ENCODE measurements at regions not wholly inside any gene's neighbourhood (a gene's known extent, or its start where the extent isn't known, plus 50 kb on each side); places are given as distances from the start of the nearest gene placed in this dataset.

- H3K27me3 ChIP-seq (ENCODE audit: low read length): no peaks in the 10 kb centered on the region
- no peaks in the 10 kb centered on the region for H3F3A ChIP-seq (ENCODE audit: low read length, unreplicated experiment)
- no peak overlapping the region for H3K27ac ChIP-seq (ENCODE audit: low read length)
- no peaks in the 10 kb centered on the region for H3K36me3 ChIP-seq (ENCODE audit: low read depth, low read length)
- no peak overlapping the region for H3K4me3 ChIP-seq (ENCODE audit: low read length)
- no peak overlapping the region for H3K9ac ChIP-seq (ENCODE audit: low read length)
- intact Hi-C loops (cut with micrococcal nuclease): no loop called here
- no peak for ATAC-seq
- H3K79me2 ChIP-seq (ENCODE audit: low read length): no peaks in the 10 kb centered on the region
- CTCF ChIA-PET: no interaction called here
- no peak for DNase-seq
- H3K9me3 ChIP-seq (ENCODE audit: low read length): 0 out of 2 replicates have a peak, but pooled peaks cover 4% of the 10 kb centered on the region
- H3K4me2 ChIP-seq (ENCODE audit: low read length): no peak overlapping the region
- H2AFZ ChIP-seq (ENCODE audit: low read length): no peak overlapping the region
- no peaks in the 10 kb centered on the region for H3K9me2 ChIP-seq (replicated peaks; ENCODE audit: low read length)
- TF ChIP-seq EZH2 (IDR thresholded peaks at IDR 0.05; ENCODE audit: low read length, unreplicated experiment) (no peak), CTCF (conservative IDR thresholded peaks at IDR 0.05; ENCODE audit: low read depth, low read length) (no peak), EZH2phosphoT487 (IDR thresholded peaks at IDR 0.05; ENCODE audit: borderline replicate concordance, low read length) (no peak)
- no peaks in the 10 kb centered on the region for H3K4me1 ChIP-seq (ENCODE audit: insufficient read depth, low read length)
- H4K20me1 ChIP-seq (ENCODE audit: low read length): no peaks in the 10 kb centered on the region
- BruUV-seq (replicated peaks): no TSS peak
- POLR2A ChIA-PET (ENCODE audit: unreplicated experiment): no interaction called here
Observed at GRCh38 chr6:55058682-55059081, 115.6 kb upstream of the HCRTR2 start.

GRCh38 chr6:55064711-55065420, 109.4 kb upstream of the HCRTR2 start:
- Histone ChIP-seq H3K9me2 (replicated peaks; ENCODE audit: low read length) (no peaks in the 10 kb centered on the region), H3K36me3 (ENCODE audit: low read depth, low read length) (no peaks in the 10 kb centered on the region), H3K27me3 (ENCODE audit: low read length) (no peaks in the 10 kb centered on the region), H3K79me2 (ENCODE audit: low read length) (no peaks in the 10 kb centered on the region), H3K4me1 (ENCODE audit: insufficient read depth, low read length) (no peaks in the 10 kb centered on the region), H3K9ac (ENCODE audit: low read length) (no peak overlapping the region), H2AFZ (ENCODE audit: low read length) (no peak overlapping the region), H3K9me3 (ENCODE audit: low read length) (0 out of 2 replicates have a peak, but pooled peaks cover 4% of the 10 kb centered on the region), H3K4me2 (ENCODE audit: low read length) (no peak overlapping the region), H4K20me1 (ENCODE audit: low read length) (no peaks in the 10 kb centered on the region), H3F3A (ENCODE audit: low read length, unreplicated experiment) (no peaks in the 10 kb centered on the region), H3K27ac (ENCODE audit: low read length) (no peak overlapping the region), H3K4me3 (ENCODE audit: low read length) (no peak overlapping the region)
- TF ChIP-seq EZH2 (IDR thresholded peaks at IDR 0.05; ENCODE audit: low read length, unreplicated experiment) (no peak), CTCF (conservative IDR thresholded peaks at IDR 0.05; ENCODE audit: low read depth, low read length) (no peak), EZH2phosphoT487 (IDR thresholded peaks at IDR 0.05; ENCODE audit: borderline replicate concordance, low read length) (no peak)
- ATAC-seq: no peak
- POLR2A ChIA-PET (ENCODE audit: unreplicated experiment): no interaction called here
- intact Hi-C loops (cut with micrococcal nuclease): loop anchor here (5.0 kb wide), 3 partner anchors 148 to 1078 kb away; no protein-coding TSS in a partner anchor
- no TSS peak for BruUV-seq (replicated peaks)
- no peak for DNase-seq
- CTCF ChIA-PET: interaction anchor here (0.7 kb wide), 1 partner anchor 190 kb away, joined by 4 read pairs; no protein-coding TSS in a partner anchor

All from PC-3 (cell line).